Activated CD4-positive, alpha-beta memory T cell treated with anti-CD3 and anti-CD28 coated beads, Interleukin-2, amount 10 ng/mL, durations not matched to agents 7 days and 5 days (primary cell): ENCODE measurements at regions not wholly inside any gene's neighbourhood (a gene's known extent, or its start where the extent isn't known, plus 50 kb on each side); places are given as distances from the start of the nearest gene placed in this dataset.

Experiments
- CTCF ChIA-PET: fragments of 350-600 bp; sonication (Branson Sonifier 250); formaldehyde crosslinking; loops from one replicate; lab custom pipeline; 2021; ENCODE audit warnings: antibody characterized with exemption, inconsistent platforms; lab: Charles Lee
- POLR2A ChIA-PET: fragments of 350-600 bp; sonication (Branson Sonifier 250); formaldehyde crosslinking; loops from one replicate; lab custom pipeline; 2021; ENCODE audit warnings: antibody characterized with exemption; lab: Charles Lee
- DNase-seq: peaks from one replicate; pipeline ENCODE4 v3.0.0-alpha.2; 2020
- H3K27ac Mint-ChIP-seq: one replicate; pipeline ENCODE4 v1.8.0; 2021; ENCODE audit warnings: mild to moderate bottlenecking, mixed read lengths
- H3K27me3 Mint-ChIP-seq: one replicate; pipeline ENCODE4 v1.8.0; 2021; ENCODE audit warnings: mixed read lengths
- H3K36me3 Mint-ChIP-seq: one replicate; pipeline ENCODE4 v1.8.0; 2021; ENCODE audit warnings: low read depth, mixed read lengths
- H3K4me1 Mint-ChIP-seq: one replicate; pipeline ENCODE4 v1.8.0; 2021; ENCODE audit warnings: mixed read lengths
- H3K4me3 Mint-ChIP-seq: one replicate; pipeline ENCODE4 v1.8.0; 2021; ENCODE audit warnings: mild to moderate bottlenecking, mixed read lengths
- H3K9me3 Mint-ChIP-seq: one replicate; pipeline ENCODE4 v1.8.0; 2021; ENCODE audit warnings: mixed read lengths

DNA sequence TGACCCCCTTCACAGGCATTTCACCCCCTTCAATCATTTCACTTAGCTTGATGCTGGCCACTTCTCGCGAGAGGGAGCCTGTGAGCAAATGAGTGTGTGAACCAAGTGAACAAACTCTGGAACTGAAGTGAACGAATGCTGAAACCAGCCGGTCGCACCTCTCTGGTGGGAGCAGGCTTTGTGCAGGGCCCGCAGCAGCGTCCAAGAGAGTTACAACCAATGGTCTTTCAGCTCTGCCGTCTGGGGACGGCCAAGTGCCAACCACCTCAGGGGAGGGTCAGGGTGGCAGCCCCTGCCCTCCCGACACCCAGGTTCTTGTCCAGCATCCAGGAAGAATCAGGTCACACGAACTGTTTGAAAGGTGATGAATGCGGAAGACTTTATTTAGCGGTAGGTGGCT is 764.0 kb downstream of the SUCLG1 start:
- POLR2A ChIA-PET, result no interaction called here
- H3K4me3 Mint-ChIP-seq, result no peak overlapping the region
- CTCF ChIA-PET, result no interaction called here
- H3K36me3 Mint-ChIP-seq, result no peaks in the 10 kb centered on the region
- DNase-seq, result no peak
- peaks cover 5% of the 10 kb centered on the region for H3K9me3 Mint-ChIP-seq
- H3K27me3 Mint-ChIP-seq, result no peaks in the 10 kb centered on the region
- no peaks in the 10 kb centered on the region for H3K4me1 Mint-ChIP-seq
- H3K27ac Mint-ChIP-seq, result no peak overlapping the region

DNA sequence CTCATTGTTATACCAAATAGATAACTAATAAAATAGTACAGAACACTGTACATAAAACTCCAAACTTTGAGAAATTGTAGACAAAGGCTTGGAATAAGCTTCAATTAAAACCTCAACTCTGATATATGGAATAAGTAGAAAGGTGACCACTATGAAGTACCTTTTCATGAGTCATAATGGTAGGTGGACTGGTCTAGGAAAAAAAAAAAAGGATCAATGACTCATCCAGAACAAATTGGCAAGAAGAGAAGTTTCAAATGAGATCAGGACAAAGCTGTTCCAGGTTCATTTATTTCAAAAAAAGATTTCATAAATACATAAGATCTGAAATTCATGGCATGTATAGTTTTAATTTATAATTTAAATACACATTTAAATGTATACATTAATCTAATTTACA is 769.7 kb downstream of the SUCLG1 start:
- no peak for DNase-seq
- H3K27ac Mint-ChIP-seq, result no peak overlapping the region
- ChIA-PET CTCF (no interaction called here), POLR2A (no interaction called here)
- peaks cover 2% of the 10 kb centered on the region for H3K9me3 Mint-ChIP-seq
- no peaks in the 10 kb centered on the region for H3K27me3 Mint-ChIP-seq
- H3K36me3 Mint-ChIP-seq, result no peaks in the 10 kb centered on the region
- H3K4me1 Mint-ChIP-seq, result no peaks in the 10 kb centered on the region
- no peak overlapping the region for H3K4me3 Mint-ChIP-seq

DNA sequence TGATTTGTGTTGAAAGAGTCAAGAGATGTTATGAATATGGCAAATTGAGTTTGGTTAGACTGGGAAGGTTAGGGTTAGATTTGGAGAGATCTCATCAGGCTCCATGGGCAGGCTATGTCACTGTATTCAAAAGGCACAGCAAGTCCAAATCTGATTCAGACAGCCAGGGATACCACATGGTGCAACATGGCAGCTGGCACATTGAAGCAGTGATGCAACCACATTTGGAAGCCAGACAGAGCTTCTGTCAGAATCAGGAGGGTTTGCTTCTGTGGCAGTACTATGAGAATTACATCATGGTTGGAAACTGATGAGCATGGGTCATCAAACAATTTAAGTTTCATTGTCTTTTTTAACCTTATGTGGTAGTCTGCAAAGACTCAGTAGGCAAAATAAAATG is 772.2 kb downstream of the SUCLG1 start:
- no peak overlapping the region for H3K4me3 Mint-ChIP-seq
- H3K9me3 Mint-ChIP-seq, result no peaks in the 10 kb centered on the region
- CTCF ChIA-PET, result no interaction called here
- no peak overlapping the region for H3K27ac Mint-ChIP-seq
- no peaks in the 10 kb centered on the region for H3K4me1 Mint-ChIP-seq
- no peak for DNase-seq
- no peaks in the 10 kb centered on the region for H3K36me3 Mint-ChIP-seq
- no peaks in the 10 kb centered on the region for H3K27me3 Mint-ChIP-seq
- POLR2A ChIA-PET, result no interaction called here

DNA sequence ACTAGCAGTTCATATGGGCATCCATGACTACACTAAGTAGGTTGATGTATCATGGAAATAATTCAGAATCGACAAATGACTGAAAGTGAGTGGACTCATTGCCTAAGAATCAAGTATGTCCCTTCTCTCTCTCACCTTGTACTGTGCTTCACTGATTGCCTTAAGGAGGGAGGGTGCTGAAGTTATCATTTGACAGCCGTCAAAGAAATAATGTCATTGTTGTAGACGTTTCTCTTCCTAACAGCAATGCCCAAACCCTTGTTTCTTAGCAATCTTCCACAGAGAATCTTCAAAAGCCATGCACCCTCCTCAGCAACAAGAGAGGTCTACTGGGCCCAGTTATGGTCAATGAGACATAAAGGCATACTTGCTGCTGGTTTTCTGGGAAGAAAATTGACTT is 785.0 kb downstream of the SUCLG1 start:
- ChIA-PET POLR2A (no interaction called here), CTCF (no interaction called here)
- no peaks in the 10 kb centered on the region for H3K36me3 Mint-ChIP-seq
- DNase-seq, result no peak
- H3K27me3 Mint-ChIP-seq, result no peaks in the 10 kb centered on the region
- H3K9me3 Mint-ChIP-seq, result peaks cover 4% of the 10 kb centered on the region
- H3K4me3 Mint-ChIP-seq, result no peak overlapping the region
- H3K4me1 Mint-ChIP-seq, result no peaks in the 10 kb centered on the region
- no peak overlapping the region for H3K27ac Mint-ChIP-seq

DNA sequence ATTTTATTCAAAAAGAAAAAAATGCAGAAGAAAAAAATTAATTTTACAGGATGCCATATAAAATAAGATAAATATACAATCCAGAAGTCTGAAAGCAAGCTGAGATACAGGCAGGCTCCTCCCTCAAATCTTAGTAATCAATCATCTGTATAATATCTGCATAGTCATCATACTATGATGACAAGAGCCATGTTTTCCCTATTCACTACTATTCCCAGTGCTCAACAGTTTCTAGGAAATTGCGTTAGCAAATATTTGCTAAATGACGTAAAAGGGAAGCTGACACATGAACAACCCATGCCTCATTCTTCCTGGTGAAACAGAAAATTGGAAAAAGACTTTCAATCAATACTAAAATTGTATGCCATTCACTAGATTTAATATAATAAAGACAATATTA is 793.2 kb downstream of the SUCLG1 start:
- Mint-ChIP-seq H3K36me3 (no peaks in the 10 kb centered on the region), H3K4me1 (no peaks in the 10 kb centered on the region), H3K9me3 (peaks cover 3% of the 10 kb centered on the region), H3K4me3 (no peak overlapping the region), H3K27me3 (no peaks in the 10 kb centered on the region), H3K27ac (no peak overlapping the region)
- no peak for DNase-seq
- CTCF ChIA-PET, result no interaction called here
- POLR2A ChIA-PET, result no interaction called here

DNA sequence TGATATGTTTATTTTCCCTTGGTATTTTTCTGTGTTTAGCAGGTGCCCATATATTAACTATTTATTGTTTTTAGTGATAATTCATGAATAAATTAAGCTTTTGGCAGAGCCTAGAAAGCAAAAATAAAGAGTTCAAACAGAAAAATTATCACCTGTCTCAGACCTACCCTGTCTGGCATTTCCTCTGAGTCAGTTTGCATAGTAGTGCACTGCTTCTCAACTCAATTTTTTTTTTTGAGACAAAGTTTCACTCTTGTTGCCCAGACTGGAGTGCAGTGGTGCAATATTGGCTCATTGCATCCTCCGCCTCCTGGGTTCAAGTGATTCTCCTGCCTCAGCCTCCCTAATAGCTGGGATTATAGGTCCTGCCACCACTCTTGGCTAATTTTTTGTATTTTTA is 793.9 kb downstream of the SUCLG1 start:
- POLR2A ChIA-PET, result no interaction called here

DNA sequence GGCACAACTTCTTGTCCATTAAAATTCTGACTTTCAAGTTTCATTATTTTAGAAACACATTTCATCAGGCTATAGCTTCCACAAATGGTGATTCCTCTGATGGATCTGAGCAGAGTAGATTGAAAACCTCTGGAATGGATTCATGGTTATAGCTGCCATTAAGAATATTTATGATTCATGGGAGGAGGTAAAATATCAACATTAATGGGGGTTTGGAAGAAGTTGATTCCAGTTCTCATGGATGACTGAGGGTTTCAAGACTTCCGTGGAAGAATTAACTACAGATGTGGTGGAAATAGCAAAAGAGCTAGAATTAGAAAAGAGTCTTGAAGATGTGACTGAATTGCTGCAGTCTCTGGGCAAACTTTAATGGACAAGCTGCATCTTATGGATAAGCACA is 797.4 kb downstream of the SUCLG1 start:
- POLR2A ChIA-PET, result no interaction called here
- no peak overlapping the region for H3K27ac Mint-ChIP-seq
- H3K4me1 Mint-ChIP-seq, result no peaks in the 10 kb centered on the region
- H3K27me3 Mint-ChIP-seq, result no peaks in the 10 kb centered on the region
- H3K4me3 Mint-ChIP-seq, result no peak overlapping the region
- no peaks in the 10 kb centered on the region for H3K9me3 Mint-ChIP-seq
- DNase-seq, result no peak
- no peaks in the 10 kb centered on the region for H3K36me3 Mint-ChIP-seq
- CTCF ChIA-PET, result no interaction called here

More for the DNA sequence above, 793.9 kb downstream of the SUCLG1 start:
- H3K9me3 Mint-ChIP-seq, result peaks cover 3% of the 10 kb centered on the region
- no peak overlapping the region for H3K4me3 Mint-ChIP-seq
- CTCF ChIA-PET, result no interaction called here
- no peaks in the 10 kb centered on the region for H3K27me3 Mint-ChIP-seq
- H3K4me1 Mint-ChIP-seq, result no peaks in the 10 kb centered on the region
- no peak for DNase-seq
- no peak overlapping the region for H3K27ac Mint-ChIP-seq
- H3K36me3 Mint-ChIP-seq, result no peaks in the 10 kb centered on the region

DNA sequence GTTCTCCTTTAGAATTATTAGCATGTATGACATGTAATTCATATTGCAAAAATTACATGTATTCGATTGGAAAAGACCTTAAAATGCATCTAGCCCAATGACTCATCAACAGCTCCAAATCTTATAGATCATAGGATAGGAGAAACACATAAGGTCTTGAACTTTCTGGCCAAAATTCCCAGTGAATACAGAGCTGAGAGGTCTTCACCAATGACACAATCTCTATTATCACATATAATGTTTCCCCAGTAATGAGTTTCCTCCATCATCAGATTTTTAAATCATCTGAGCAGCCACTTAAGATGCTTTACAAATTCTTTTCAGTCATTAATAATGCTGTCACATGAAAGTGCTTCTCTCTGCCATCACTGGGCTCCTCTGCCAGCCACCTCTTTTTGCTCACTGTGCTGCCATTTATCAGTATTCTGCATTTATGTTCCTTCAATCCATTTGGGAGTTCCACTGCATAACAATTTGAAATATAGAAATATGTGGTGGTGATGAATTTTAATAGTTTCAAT is 804.9 kb downstream of the SUCLG1 start:
- no peak overlapping the region for H3K27ac Mint-ChIP-seq
- CTCF ChIA-PET, result no interaction called here
- no peaks in the 10 kb centered on the region for H3K4me1 Mint-ChIP-seq
- H3K27me3 Mint-ChIP-seq, result no peaks in the 10 kb centered on the region
- POLR2A ChIA-PET, result no interaction called here
- H3K4me3 Mint-ChIP-seq, result no peak overlapping the region
- no peak for DNase-seq
- H3K9me3 Mint-ChIP-seq, result no peaks in the 10 kb centered on the region
- H3K36me3 Mint-ChIP-seq, result no peaks in the 10 kb centered on the region

DNA sequence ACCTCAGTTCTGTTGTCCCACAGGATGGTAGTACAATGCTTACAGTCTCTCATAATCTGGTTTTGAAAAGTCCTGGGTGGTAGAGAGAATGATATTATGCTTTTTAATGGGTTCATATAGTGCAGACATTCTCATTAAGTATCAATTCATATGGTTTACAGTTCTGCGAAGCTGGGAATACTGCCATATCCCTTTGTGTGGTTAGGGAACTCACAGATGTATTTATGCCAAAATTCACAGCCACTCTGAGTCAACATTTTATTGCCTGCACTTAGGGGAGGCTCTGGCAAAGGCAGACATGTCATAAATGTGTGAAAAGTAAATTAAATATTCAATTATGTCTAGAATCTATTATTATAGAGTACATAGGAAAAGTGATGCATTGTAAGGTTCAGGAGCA is 808.2 kb downstream of the SUCLG1 start:
- H3K9me3 Mint-ChIP-seq, result no peaks in the 10 kb centered on the region
- no peaks in the 10 kb centered on the region for H3K27me3 Mint-ChIP-seq
- no peaks in the 10 kb centered on the region for H3K36me3 Mint-ChIP-seq
- no peak for DNase-seq
- no peak overlapping the region for H3K4me3 Mint-ChIP-seq
- H3K4me1 Mint-ChIP-seq, result no peaks in the 10 kb centered on the region
- H3K27ac Mint-ChIP-seq, result no peak overlapping the region
- ChIA-PET CTCF (no interaction called here), POLR2A (no interaction called here)

DNA sequence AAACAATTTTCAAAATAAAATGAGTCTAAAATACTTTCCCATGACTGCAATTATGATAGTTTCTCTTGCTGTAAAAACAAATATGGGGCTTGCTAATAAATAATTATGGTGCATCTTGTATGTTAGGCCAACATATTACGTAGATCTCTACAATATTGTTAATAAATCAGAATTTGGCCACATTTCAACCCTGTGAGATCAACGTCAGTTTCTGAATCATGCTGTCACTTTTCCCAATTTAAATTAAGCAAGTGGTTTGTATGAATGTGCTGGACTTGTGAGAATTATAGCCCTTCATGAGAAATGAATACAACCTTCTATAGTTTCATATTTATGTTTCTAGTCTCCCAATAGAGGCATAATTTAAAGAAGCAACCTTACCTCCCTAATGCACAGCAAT is 808.9 kb downstream of the SUCLG1 start:
- POLR2A ChIA-PET, result no interaction called here
- H3K9me3 Mint-ChIP-seq, result no peaks in the 10 kb centered on the region

DNA sequence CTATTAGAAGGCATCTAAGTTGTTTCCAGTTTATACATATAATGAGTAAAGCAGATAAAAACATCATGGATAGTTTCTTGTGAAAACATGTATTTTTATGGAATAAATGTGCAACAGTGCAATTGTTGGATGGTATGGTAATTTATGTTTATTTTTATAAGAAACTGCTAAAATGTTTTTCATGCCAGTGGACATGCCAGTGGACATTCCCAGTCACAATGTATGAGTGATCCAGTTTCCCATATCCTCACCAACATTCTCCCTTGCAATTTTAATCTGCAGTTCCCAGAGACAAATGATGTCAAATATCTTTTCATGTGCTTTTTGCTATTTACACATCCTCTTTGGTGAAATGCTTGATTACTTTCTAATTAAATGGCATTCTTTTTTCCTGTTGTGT is 818.6 kb downstream of the SUCLG1 start:
- H3K9me3 Mint-ChIP-seq, result no peaks in the 10 kb centered on the region
- no peak overlapping the region for H3K27ac Mint-ChIP-seq
- POLR2A ChIA-PET, result no interaction called here
- no peaks in the 10 kb centered on the region for H3K4me1 Mint-ChIP-seq
- no peaks in the 10 kb centered on the region for H3K27me3 Mint-ChIP-seq
- DNase-seq, result no peak
- CTCF ChIA-PET, result no interaction called here
- H3K36me3 Mint-ChIP-seq, result no peaks in the 10 kb centered on the region
- no peak overlapping the region for H3K4me3 Mint-ChIP-seq

More for the DNA sequence above, 808.9 kb downstream of the SUCLG1 start:
- CTCF ChIA-PET, result no interaction called here
- no peaks in the 10 kb centered on the region for H3K4me1 Mint-ChIP-seq
- no peaks in the 10 kb centered on the region for H3K27me3 Mint-ChIP-seq
- no peaks in the 10 kb centered on the region for H3K36me3 Mint-ChIP-seq
- H3K4me3 Mint-ChIP-seq, result no peak overlapping the region
- H3K27ac Mint-ChIP-seq, result no peak overlapping the region
- no peak for DNase-seq

DNA sequence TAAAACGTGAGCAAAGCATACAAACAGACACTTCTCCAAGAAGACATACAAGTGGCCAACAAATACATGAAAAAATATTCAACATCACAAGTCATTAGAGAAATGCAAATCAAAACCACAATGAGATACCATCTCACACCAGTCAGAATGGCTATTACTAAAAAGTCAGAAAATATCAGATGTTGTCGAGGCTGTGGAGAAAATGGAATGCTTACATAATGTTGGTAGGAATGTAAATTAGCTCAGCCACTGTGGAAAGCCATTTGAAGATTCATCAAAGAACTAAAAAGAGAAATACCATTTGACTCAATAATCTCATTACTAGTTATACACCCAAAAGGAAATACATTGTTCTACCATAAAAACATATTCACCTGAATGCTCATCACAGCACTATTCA is 825.7 kb downstream of the SUCLG1 start:
- H3K36me3 Mint-ChIP-seq, result no peaks in the 10 kb centered on the region
- no peak overlapping the region for H3K4me3 Mint-ChIP-seq
- DNase-seq, result no peak
- H3K27me3 Mint-ChIP-seq, result no peaks in the 10 kb centered on the region
- H3K4me1 Mint-ChIP-seq, result no peaks in the 10 kb centered on the region
- no peaks in the 10 kb centered on the region for H3K9me3 Mint-ChIP-seq
- ChIA-PET POLR2A (no interaction called here), CTCF (no interaction called here)
- no peak overlapping the region for H3K27ac Mint-ChIP-seq

DNA sequence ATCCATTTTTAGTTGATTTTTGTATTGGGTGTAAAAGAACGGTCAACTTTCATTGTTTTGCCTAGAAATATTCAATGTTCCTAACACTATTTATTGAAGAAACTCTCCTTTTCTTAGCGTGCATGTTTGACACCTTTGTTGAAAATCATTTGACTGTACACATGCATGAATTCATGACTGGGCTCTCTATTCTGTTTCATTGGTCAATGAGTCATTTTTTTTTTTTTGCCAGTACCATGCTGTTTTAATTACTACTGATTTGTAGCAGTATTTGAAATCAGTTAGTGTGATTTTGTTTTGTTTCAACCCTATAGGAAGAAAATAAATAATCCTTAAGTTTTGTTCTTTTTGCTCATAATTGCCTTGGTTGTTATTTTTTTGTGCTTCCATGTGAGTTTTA is 828.7 kb downstream of the SUCLG1 start:
- DNase-seq, result no peak
- H3K9me3 Mint-ChIP-seq, result peaks cover 4% of the 10 kb centered on the region
- H3K36me3 Mint-ChIP-seq, result no peaks in the 10 kb centered on the region
- H3K27ac Mint-ChIP-seq, result no peak overlapping the region
- no peaks in the 10 kb centered on the region for H3K27me3 Mint-ChIP-seq
- CTCF ChIA-PET, result no interaction called here
- no peaks in the 10 kb centered on the region for H3K4me1 Mint-ChIP-seq
- POLR2A ChIA-PET, result no interaction called here
- H3K4me3 Mint-ChIP-seq, result no peak overlapping the region

DNA sequence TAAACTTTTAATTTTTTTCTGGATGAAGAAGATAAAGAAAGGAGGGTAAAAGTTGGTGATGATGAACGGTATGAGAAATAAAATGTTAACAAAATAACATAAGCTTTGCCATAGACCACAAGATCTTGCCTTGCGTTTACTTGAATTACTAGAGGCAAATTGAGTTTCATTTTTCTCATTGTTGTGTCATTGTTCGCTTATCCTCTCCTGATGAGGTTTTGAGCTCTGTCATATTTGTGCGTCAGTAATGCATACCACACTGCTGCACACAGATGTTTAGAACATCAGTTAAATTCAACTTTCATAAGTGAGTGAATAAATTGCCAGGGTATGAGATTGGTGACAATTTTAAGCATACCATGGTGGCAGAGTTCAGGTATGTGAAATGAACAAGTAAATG is 843.6 kb downstream of the SUCLG1 start:
- Mint-ChIP-seq H3K4me3 (no peak overlapping the region), H3K27me3 (no peaks in the 10 kb centered on the region), H3K36me3 (no peaks in the 10 kb centered on the region), H3K27ac (no peak overlapping the region), H3K4me1 (no peaks in the 10 kb centered on the region), H3K9me3 (peaks cover 18% of the 10 kb centered on the region)
- POLR2A ChIA-PET, result no interaction called here
- CTCF ChIA-PET, result no interaction called here
- no peak for DNase-seq

DNA sequence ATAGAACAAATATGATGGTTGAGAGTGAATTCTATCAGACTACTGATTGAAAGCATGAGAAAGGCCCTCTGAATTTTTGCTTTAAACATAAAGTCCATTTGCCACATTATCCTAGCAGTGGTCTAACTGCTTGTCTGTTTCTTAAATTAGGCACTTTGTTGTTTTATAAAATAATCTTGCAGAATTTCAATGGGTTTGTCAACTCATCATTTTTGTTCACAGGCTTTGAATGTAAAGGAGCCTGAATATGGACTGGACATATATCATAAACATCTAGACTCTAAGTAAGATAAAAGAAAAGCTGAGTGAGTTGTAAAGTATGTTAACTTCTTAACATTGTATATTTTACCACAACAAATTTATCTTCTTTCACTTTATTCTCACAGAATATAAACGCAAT is 845.9 kb downstream of the SUCLG1 start:
- no peaks in the 10 kb centered on the region for H3K27me3 Mint-ChIP-seq
- H3K4me3 Mint-ChIP-seq, result no peak overlapping the region
- no peak overlapping the region for H3K27ac Mint-ChIP-seq

More for the DNA sequence above, 845.9 kb downstream of the SUCLG1 start:
- H3K9me3 Mint-ChIP-seq, result peaks cover 8% of the 10 kb centered on the region
- DNase-seq, result no peak
- H3K36me3 Mint-ChIP-seq, result no peaks in the 10 kb centered on the region
- POLR2A ChIA-PET, result no interaction called here
- CTCF ChIA-PET, result no interaction called here
- H3K4me1 Mint-ChIP-seq, result no peaks in the 10 kb centered on the region
